ENCODE measurements at regions not wholly inside any gene's neighbourhood (a gene's known extent, or its start where the extent isn't known, plus 50 kb on each side); places are given as distances from the start of the nearest gene placed in this dataset.

DNA sequence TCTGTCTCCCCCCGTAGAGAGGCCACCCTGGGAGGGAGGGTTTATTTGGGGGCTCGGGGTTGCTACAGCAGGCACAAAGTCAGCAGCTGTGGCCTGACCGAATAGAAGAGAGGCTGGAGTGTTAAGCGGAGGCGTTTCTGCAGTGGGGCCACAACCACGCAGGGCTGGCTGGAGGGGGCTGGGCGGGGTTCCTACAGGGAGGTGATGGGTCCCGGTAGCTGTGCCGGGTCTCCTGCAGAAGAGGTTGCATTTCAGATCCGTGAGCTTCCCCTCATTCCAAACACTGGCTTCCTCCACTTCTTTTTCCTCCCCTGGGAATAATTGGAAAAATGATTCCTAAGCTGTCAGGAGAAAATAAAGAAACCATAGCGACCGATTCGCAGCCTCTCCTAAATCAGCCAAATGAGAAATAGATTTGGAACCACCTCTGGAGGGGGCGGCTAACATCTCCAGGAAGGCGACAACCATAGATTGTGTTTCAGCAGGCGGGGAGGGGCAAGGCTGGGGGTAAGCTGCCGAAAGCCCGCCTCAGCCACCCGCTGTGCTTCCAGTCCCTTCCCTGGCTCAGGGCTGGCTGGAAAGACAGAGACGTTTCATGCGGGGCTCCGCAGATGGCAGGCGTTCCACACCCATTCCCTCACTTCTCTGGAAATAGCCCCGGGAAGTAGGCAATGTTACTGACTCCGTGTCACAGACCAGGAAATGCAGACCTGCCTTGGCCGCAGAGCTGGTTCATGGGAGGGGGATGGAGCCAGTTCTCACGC lies 85.6 kb upstream of the TAF1B start:
- H3K9me3 Mint-ChIP-seq = no peaks in the 10 kb centered on the region
- no peak for DNase-seq
- peaks cover 58% of the 10 kb centered on the region for H3K4me1 Mint-ChIP-seq (ENCODE audit: low read depth)
- H3K27me3 Mint-ChIP-seq (ENCODE audit: low read depth) = peaks cover 67% of the 10 kb centered on the region
- H3K27ac Mint-ChIP-seq = no peak overlapping the region
- no peaks in the 10 kb centered on the region for H3K36me3 Mint-ChIP-seq (ENCODE audit: insufficient read depth in 2 of 2)
- no peak for ATAC-seq (replicated peaks in 1 of 2)
- H3K4me3 Mint-ChIP-seq = peak overlapping the region in 1 of 2 donors; percentile 11

DNA sequence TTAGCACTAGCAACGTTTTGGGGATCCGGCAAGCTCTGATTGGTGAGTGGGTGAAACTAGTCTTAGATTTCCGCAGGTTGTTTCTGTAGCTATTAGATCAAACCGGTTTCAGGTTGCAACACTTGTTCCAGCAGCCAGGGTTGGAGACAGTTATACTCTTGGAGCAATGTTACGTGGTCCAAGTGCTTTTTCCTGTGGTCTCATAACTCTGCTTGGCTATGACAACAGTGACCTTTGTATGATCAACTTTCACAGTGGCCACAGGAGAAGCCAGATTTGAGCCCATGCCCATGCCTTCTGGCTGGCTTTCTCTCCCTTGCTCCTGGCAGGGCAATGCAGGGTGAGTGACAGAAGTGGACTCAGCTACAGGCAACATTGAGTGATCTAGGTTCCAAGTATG lies 84.5 kb upstream of the TAF1B start:
- H3K9me3 Mint-ChIP-seq = no peaks in the 10 kb centered on the region
- H3K4me1 Mint-ChIP-seq (ENCODE audit: low read depth) = peaks cover 53% of the 10 kb centered on the region
- DNase-seq = no peak
- ATAC-seq (replicated peaks in 1 of 2) = no peak
- H3K27me3 Mint-ChIP-seq (ENCODE audit: low read depth) = peaks cover 67% of the 10 kb centered on the region
- no peak overlapping the region for H3K4me3 Mint-ChIP-seq
- H3K36me3 Mint-ChIP-seq (ENCODE audit: insufficient read depth in 2 of 2) = no peaks in the 10 kb centered on the region
- no peak overlapping the region for H3K27ac Mint-ChIP-seq

DNA sequence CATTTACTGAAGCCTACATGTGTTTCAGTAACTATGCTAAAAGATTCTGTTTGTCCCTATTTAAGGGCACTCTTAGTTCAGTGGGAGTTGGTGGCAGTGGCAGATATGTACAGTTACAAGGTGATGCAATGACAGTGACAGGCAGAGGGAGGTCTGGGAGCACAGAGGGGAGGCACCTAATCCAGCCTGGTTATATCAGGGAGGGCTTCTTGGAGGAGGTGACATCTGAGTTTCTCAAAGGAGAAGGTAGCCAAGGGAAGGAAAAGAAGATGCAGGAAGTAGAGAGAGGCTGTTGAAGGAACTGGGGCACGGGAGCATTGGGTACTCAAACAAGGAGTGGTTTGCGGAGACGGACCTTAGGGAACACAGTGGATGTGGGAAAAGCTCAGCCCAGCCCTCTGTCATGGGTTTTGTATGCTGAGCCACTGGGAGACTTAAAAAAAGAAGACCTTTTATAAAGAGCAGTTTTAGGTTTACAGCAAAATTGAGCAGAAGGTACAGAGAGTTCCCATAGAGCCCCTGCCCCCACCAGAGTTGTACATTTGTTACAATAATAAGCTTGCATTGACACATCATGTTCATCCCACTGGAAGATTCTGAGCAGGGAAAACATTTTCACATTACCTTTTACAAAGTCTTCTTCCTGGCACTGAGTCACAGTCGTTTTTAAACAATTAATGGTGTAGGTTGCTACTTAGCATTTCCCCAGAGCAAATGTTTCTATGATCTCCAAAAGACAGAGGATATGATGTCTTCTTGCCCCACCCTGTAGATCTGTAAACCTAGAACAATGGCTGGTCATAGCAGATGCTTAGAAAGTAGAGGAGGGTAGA lies 83.0 kb upstream of the TAF1B start:
- peaks cover 57% of the 10 kb centered on the region for H3K4me1 Mint-ChIP-seq (ENCODE audit: low read depth)
- no peak for ATAC-seq (replicated peaks in 1 of 2)
- no peak for DNase-seq
- H3K4me3 Mint-ChIP-seq = no peak overlapping the region
- H3K27me3 Mint-ChIP-seq (ENCODE audit: low read depth) = peaks cover 63% of the 10 kb centered on the region
- H3K36me3 Mint-ChIP-seq (ENCODE audit: insufficient read depth in 2 of 2) = no peaks in the 10 kb centered on the region
- no peaks in the 10 kb centered on the region for H3K9me3 Mint-ChIP-seq
- H3K27ac Mint-ChIP-seq = no peak overlapping the region

DNA sequence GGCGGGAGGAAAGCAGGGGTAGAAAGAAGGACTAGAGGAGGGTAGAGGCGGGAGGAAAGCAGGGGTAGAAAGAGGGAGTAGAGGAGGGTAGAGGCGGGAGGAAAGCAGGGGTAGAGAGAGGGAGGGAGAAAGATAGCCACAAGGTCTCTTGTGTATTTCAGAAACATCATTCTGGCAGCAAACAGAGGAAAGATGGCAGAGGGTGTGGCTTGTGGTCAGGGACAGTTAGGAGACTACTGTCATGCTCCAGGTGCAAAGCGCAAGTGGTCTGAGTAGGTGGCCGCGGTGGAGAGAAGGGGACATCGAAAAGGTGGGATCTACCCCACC lies 82.4 kb upstream of the TAF1B start:
- Mint-ChIP-seq H3K9me3 (no peaks in the 10 kb centered on the region), H3K4me1 (ENCODE audit: low read depth) (peaks cover 58% of the 10 kb centered on the region), H3K36me3 (ENCODE audit: insufficient read depth in 2 of 2) (no peaks in the 10 kb centered on the region), H3K27me3 (ENCODE audit: low read depth) (peaks cover 58% of the 10 kb centered on the region), H3K4me3 (no peak overlapping the region), H3K27ac (no peak overlapping the region)
- no peak for DNase-seq
- no peak for ATAC-seq (replicated peaks in 1 of 2)

DNA sequence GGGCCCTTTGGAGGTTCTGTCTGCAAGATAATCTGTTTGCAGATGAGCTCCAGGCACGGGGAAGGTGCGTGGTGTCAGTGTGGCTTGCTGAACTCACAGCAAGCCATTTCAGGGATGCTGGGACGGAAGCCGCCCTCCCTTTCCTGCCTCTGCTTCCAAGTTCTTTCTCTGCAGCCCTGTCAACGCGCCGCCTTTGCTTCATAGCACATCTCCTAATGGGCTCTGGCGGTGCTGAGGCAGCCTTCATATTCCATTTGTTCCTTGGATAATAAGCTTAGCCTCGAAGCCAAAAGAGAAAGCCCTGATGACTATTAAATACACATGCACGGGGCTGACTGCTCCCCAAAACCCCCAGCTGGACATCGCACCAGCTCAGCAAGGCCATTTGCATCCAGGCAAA lies 81.7 kb upstream of the TAF1B start:
- H3K4me3 Mint-ChIP-seq = no peak overlapping the region
- no peaks in the 10 kb centered on the region for H3K36me3 Mint-ChIP-seq (ENCODE audit: insufficient read depth in 2 of 2)
- peaks cover 58% of the 10 kb centered on the region for H3K4me1 Mint-ChIP-seq (ENCODE audit: low read depth)
- ATAC-seq (replicated peaks in 1 of 2) (no peak), DNase-seq (no peak)
- H3K27ac Mint-ChIP-seq = no peak overlapping the region
- peaks cover 51% of the 10 kb centered on the region for H3K27me3 Mint-ChIP-seq (ENCODE audit: low read depth)
- no peaks in the 10 kb centered on the region for H3K9me3 Mint-ChIP-seq

DNA sequence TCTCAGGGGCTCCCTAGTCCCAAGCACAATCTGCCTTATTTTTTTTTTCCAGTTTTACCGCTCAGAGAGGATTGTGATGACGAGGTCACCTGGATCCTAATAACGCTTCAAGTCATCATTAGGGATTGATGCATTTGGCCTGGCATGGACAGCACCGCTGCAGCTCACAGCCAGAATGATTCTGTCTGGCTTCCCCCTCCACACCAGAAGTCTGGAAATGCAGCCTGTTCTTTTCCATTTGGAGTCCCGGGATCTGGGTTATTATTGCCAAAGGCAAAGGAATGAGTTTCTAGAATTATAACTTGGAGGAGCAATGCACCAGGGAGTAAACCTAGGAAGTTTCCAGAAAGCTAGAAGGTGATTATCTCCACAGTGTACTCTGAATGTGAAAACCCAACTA lies 81.1 kb upstream of the TAF1B start:
- no peak overlapping the region for H3K4me3 Mint-ChIP-seq
- ATAC-seq (replicated peaks in 1 of 2) (no peak), DNase-seq (no peak)
- no peaks in the 10 kb centered on the region for H3K9me3 Mint-ChIP-seq
- no peak overlapping the region for H3K27ac Mint-ChIP-seq
- peaks cover 46% of the 10 kb centered on the region for H3K27me3 Mint-ChIP-seq (ENCODE audit: low read depth)
- H3K4me1 Mint-ChIP-seq (ENCODE audit: low read depth) = peaks cover 55% of the 10 kb centered on the region
- no peaks in the 10 kb centered on the region for H3K36me3 Mint-ChIP-seq (ENCODE audit: insufficient read depth in 2 of 2)

DNA sequence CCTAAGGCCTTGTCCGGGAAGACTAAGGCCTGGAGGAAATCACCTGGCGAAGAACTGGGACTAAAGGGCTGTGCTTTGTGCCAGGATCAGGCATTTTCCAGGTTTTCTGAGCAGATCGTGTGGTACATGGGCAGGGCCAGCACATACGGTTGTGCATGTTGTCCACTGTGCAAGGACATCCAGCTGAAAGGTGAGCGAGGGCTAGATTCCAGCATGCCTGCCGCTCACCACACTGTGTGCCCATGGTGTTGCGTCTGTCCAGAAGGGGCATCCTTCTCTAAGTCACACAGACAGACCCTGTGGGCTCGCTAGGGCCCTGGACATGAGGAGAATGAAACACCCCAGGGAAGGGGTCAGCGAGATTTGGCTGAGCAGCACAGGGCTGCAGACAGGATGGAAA lies 80.3 kb upstream of the TAF1B start:
- Mint-ChIP-seq H3K9me3 (no peaks in the 10 kb centered on the region), H3K27me3 (ENCODE audit: low read depth) (peaks cover 42% of the 10 kb centered on the region), H3K4me1 (ENCODE audit: low read depth) (peaks cover 49% of the 10 kb centered on the region), H3K27ac (no peak overlapping the region), H3K4me3 (no peak overlapping the region), H3K36me3 (ENCODE audit: insufficient read depth in 2 of 2) (no peaks in the 10 kb centered on the region)
- ATAC-seq (replicated peaks in 1 of 2) (no peak), DNase-seq (no peak)

DNA sequence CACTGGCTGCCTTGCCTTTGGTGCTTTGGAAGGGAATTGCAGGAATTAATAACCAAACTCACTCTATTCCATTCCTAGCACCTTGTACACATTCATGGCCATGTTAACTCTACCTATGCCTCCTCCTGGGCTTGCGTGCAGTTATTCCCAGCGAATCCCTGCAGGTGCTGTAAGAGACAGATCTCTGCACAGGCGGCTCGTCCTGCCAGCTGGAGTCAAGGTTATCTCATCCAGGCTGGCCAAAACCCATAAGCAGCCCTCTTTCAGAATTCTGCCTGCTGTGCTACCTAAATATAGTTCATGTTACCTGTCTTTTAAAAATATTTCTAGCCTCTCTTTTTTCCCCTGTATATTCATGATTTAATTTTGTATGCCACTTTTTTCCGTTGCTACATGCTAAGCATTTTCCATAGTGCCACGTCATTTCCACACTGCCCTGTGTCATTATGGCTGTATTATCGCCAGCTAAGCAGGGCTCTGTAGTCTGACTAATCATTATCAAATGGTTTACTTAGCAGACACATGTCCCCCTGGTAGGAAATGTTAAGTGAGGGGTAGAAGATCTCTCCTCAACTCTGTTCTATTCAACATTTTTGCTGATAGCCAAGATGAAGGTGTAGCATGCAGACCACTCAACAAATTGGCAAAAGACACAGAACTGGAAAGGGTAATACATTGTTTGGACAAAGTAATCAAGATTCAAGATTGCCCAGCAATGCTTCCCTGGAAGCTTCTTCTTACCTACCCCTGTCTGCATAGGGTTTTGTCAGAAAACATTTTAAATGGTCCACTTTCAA lies 79.7 kb upstream of the TAF1B start:
- peak overlapping the region; percentile 25 for H3K27ac Mint-ChIP-seq
- H3K36me3 Mint-ChIP-seq (ENCODE audit: insufficient read depth in 2 of 2) = no peaks in the 10 kb centered on the region
- no peaks in the 10 kb centered on the region for H3K9me3 Mint-ChIP-seq

DNA sequence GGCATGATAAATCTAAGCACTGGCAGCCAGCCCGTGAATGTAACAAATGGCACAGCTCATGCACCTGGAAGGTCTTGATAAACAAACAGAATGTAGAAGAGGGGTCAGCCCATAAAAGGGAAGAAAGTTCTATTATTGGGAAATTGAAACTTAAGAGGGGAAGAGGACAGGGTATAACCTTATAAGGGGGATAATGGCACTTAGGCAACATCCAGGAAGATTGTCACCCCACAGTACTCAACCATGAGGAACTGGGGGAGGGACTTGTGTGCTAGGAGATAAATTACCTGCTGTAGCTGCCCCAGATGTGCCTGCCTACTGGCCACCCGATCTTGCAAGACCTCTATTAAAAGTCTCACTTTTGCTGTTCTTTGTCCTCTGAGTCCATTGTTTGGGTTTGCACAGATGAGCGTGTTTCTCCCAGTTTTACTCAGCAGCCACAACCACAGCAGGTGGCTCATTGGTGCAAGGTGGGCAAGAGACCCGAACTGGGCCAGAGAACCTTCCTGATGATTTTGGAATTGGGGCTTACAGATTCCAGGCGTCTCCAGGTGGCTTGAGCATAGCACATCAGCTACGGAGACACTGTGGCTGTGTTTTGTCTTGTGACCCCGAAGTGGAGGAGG lies 79.0 kb upstream of the TAF1B start:
- peak; percentile 53 to 61 for ATAC-seq (replicated peaks in 1 of 2)
- Mint-ChIP-seq H3K27ac (peak overlapping the region; percentile 25), H3K4me3 (peak overlapping the region in 1 of 2 donors; percentile 42), H3K36me3 (ENCODE audit: insufficient read depth in 2 of 2) (no peaks in the 10 kb centered on the region), H3K9me3 (no peaks in the 10 kb centered on the region), H3K4me1 (ENCODE audit: low read depth) (peaks cover 45% of the 10 kb centered on the region), H3K27me3 (ENCODE audit: low read depth) (peaks cover 33% of the 10 kb centered on the region)
- peak in 1 of 2 donors; percentile 37 for DNase-seq

More for the DNA sequence above, 79.7 kb upstream of the TAF1B start:
- H3K4me1 Mint-ChIP-seq (ENCODE audit: low read depth) = peaks cover 43% of the 10 kb centered on the region
- H3K4me3 Mint-ChIP-seq = peak overlapping the region in 1 of 2 donors; percentile 42
- DNase-seq = peak in 1 of 2 donors; percentile 46
- peak; percentile 54 to 78 for ATAC-seq (replicated peaks in 1 of 2)
- H3K27me3 Mint-ChIP-seq (ENCODE audit: low read depth) = peaks cover 40% of the 10 kb centered on the region

DNA sequence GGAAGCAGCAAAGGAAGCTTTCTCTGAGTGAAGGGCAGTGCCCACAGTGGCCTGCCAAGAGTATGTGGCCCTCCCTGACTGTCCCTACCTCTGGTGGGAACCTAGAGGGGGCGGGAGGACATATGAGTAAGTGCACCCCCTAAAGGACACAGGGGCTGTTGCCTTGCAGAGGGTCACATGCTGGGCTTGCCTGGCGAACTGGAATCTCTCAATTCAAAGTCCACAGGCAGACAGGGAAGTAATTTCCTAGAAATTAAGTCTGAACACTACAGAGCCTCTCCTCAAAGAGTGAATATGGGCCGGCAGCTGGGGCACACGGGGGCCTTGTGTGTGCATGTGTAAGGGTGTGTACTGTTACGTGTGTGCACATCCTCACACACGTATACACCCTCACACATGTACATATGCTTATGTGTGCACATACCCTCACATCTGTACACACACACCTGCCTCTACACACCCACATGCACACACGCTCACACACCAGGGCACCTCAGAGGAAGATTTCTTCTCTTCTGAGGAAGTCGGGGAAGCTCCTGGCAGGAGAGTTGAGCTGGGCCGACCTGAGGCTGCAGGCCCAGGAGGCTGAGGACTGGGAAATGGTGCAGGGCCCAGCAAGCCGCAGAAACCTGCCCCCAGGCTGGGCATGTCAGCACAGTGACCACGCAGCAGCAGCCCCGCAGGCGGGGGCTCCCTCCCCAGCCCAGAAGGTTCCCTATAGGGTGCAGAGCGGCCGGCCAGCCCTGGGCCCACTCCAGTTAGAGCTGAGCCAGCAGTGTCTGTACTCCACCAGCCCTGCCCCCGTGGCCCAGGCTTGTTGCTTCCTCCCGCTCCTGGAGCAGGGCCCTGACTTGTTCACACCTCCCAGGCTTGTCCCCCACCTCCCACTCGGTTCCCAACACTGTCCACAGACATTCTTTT lies 77.4 kb upstream of the TAF1B start:
- H3K27ac Mint-ChIP-seq = no peak overlapping the region
- H3K4me1 Mint-ChIP-seq (ENCODE audit: low read depth) = peaks cover 45% of the 10 kb centered on the region
- H3K4me3 Mint-ChIP-seq = no peak overlapping the region
- ATAC-seq (replicated peaks in 1 of 2) (no peak), DNase-seq (no peak)
- peaks cover 22% of the 10 kb centered on the region for H3K27me3 Mint-ChIP-seq (ENCODE audit: low read depth)
- no peaks in the 10 kb centered on the region for H3K9me3 Mint-ChIP-seq
- no peaks in the 10 kb centered on the region for H3K36me3 Mint-ChIP-seq (ENCODE audit: insufficient read depth in 2 of 2)

DNA sequence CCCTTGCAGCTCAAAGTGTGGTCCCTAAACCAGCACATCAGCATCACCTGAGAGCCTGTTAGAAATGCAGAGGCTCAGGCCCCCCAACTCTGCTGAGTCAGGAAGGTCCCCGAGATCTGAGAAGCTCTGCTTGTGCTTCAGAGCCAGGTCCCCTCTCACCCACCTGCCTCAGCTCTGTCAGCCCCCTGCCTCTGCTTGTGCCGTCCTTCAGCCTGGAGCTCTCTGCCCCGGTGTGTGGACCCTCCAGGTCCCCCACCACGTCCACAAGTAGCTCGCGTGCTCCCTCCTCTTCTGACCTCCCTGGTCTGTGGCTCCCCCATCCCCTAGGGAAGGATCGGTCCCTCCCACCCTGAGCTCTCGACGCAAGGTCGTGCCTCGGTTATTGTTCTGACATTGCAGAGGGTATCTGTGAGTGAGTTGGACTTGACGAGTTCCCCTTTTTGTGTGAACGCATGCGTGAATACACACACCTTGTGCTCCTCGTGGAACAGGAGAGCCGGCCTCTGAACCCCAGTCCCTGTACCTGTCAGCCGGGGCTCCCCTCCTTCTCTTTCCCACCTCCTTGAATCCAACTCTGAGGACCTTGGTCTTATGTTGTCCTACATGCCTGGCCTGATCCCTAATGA lies 75.5 kb upstream of the TAF1B start:
- ATAC-seq (replicated peaks in 1 of 2) (no peak), DNase-seq (no peak)
- H3K27ac Mint-ChIP-seq = no peak overlapping the region
- H3K27me3 Mint-ChIP-seq (ENCODE audit: low read depth) = peaks cover 18% of the 10 kb centered on the region
- no peaks in the 10 kb centered on the region for H3K36me3 Mint-ChIP-seq (ENCODE audit: insufficient read depth in 2 of 2)
- no peaks in the 10 kb centered on the region for H3K9me3 Mint-ChIP-seq
- H3K4me3 Mint-ChIP-seq = no peak overlapping the region
- peaks cover 41% of the 10 kb centered on the region for H3K4me1 Mint-ChIP-seq (ENCODE audit: low read depth)

DNA sequence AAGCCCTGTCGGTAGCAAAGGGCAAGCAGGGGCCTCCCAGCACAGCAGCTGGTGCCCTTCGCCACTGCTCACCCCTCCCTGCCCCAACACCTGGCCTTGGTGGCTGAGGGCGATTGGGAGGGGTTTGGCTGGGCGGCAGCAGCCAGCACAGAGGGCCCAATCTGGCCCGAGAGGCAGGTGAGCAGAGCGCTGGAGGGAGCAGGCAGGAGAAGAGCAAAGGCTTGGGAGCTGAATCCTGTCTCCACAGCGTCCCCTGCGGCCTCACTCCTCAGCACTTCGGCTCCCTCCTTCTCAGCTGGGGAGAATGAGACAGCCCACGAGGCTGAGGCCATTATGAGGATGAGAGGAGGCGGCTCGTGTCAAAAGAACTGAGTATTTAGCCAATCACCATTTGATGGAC lies 74.9 kb upstream of the TAF1B start:
- peaks cover 40% of the 10 kb centered on the region for H3K4me1 Mint-ChIP-seq (ENCODE audit: low read depth)
- H3K36me3 Mint-ChIP-seq (ENCODE audit: insufficient read depth in 2 of 2) = no peaks in the 10 kb centered on the region
- no peak overlapping the region for H3K27ac Mint-ChIP-seq
- no peak for DNase-seq
- H3K27me3 Mint-ChIP-seq (ENCODE audit: low read depth) = peaks cover 18% of the 10 kb centered on the region
- no peak for ATAC-seq (replicated peaks in 1 of 2)
- no peak overlapping the region for H3K4me3 Mint-ChIP-seq
- H3K9me3 Mint-ChIP-seq = no peaks in the 10 kb centered on the region

Measured in activated T-cell treated with anti-CD3 and anti-CD28 coated beads, Interleukin-2, amount 50 U/mL, for 72 hours (primary cell).